Trophoblast cell (in vitro differentiated cells and primary cell): ENCODE measurements at regions not wholly inside any gene's neighbourhood (a gene's known extent, or its start where the extent isn't known, plus 50 kb on each side); places are given as distances from the start of the nearest gene placed in this dataset.

Experiments used
- DNase-seq, 2 donors: peaks; one replicate each; pipeline ENCODE4 v3.0.0-alpha.2; 2016
- H2AFZ ChIP-seq: 2 replicates; pipeline ENCODE4 v1.6.1; 2013; ENCODE audit warnings: low read length, moderate library complexity, mild to moderate bottlenecking; ENCODE audit not compliant: insufficient read depth, poor library complexity
- H2AK5ac ChIP-seq: 2 replicates; pipeline ENCODE4 v1.6.1; 2013; ENCODE audit warnings: mild to moderate bottlenecking, low read length
- H2BK120ac ChIP-seq: 2 replicates; pipeline ENCODE4 v1.6.1; 2013; ENCODE audit warnings: low read length, mild to moderate bottlenecking, moderate library complexity; ENCODE audit not compliant: insufficient read depth, poor library complexity
- H2BK12ac ChIP-seq: 2 replicates; pipeline ENCODE4 v1.6.1; 2013; ENCODE audit warnings: mild to moderate bottlenecking, low read length, moderate library complexity
- H2BK5ac ChIP-seq: 2 replicates; pipeline ENCODE4 v1.6.1; 2013; ENCODE audit warnings: low read length, low read depth, moderate library complexity, mild to moderate bottlenecking; ENCODE audit not compliant: poor library complexity
- H3K14ac ChIP-seq: 2 replicates; pipeline ENCODE4 v1.6.1; 2013; ENCODE audit warnings: mild to moderate bottlenecking, low read length
- H3K18ac ChIP-seq: 2 replicates; pipeline ENCODE4 v1.6.1; 2013; ENCODE audit warnings: mild to moderate bottlenecking, low read length
- H3K23ac ChIP-seq: 2 replicates; pipeline ENCODE4 v1.6.1; 2013; ENCODE audit warnings: low read length
- H3K27ac ChIP-seq: 2 replicates; pipeline ENCODE4 v1.5.1; 2013; ENCODE audit warnings: low read depth, mild to moderate bottlenecking, inconsistent platforms, low read length, moderate library complexity
- H3K27me3 ChIP-seq: 2 replicates; pipeline ENCODE4 v1.6.1; 2013; ENCODE audit warnings: inconsistent platforms, mild to moderate bottlenecking, low read length, moderate library complexity; ENCODE audit not compliant: insufficient read depth
- H3K36me3 ChIP-seq, 2 experiments: 1 replicate in 1 of 2; 2 replicates in 1 of 2; pipeline ENCODE4 v1.6.1; 2013; ENCODE audit warnings: low read length in 2 of 2, mild to moderate bottlenecking in 2 of 2, moderate library complexity in 1 of 2; ENCODE audit not compliant: insufficient read depth in 2 of 2, control insufficient read depth in 1 of 2
- H3K4ac ChIP-seq: 2 replicates; pipeline ENCODE4 v1.6.1; 2013; ENCODE audit warnings: low read depth, mild to moderate bottlenecking, low read length, moderate library complexity
- H3K4me1 ChIP-seq, 2 experiments: 1 replicate in 1 of 2; 2 replicates in 1 of 2; pipeline ENCODE4 v1.6.1; 2013; ENCODE audit warnings: low read length in 2 of 2, mild to moderate bottlenecking in 2 of 2, moderate library complexity in 1 of 2; ENCODE audit not compliant: insufficient read depth in 2 of 2, control insufficient read depth in 1 of 2
- H3K4me2 ChIP-seq: 2 replicates; pipeline ENCODE4 v1.6.1; 2013; ENCODE audit warnings: inconsistent platforms, mild to moderate bottlenecking, low read length, moderate library complexity
- H3K4me3 ChIP-seq: 2 replicates; pipeline ENCODE4 v1.5.1; 2013; ENCODE audit warnings: mild to moderate bottlenecking, low read depth, low read length, inconsistent platforms
- H3K79me1 ChIP-seq: one replicate; pipeline ENCODE4 v1.6.1; 2013; ENCODE audit warnings: low read length
- H3K79me2 ChIP-seq: 2 replicates; pipeline ENCODE4 v1.6.1; 2013; ENCODE audit warnings: low read length, mild to moderate bottlenecking; ENCODE audit not compliant: control insufficient read depth, insufficient read depth, poor library complexity
- H3K9ac ChIP-seq: 2 replicates; pipeline ENCODE4 v1.6.1; 2013; ENCODE audit warnings: mild to moderate bottlenecking, low read length
- H3K9me3 ChIP-seq: 2 replicates; pipeline ENCODE4 v1.6.1; 2013; ENCODE audit warnings: low read depth, mild to moderate bottlenecking, control low read depth, inconsistent platforms, low read length; ENCODE audit not compliant: insufficient read depth
- H4K12ac ChIP-seq: 2 replicates; pipeline ENCODE4 v1.6.1; 2013; ENCODE audit warnings: low read depth, mild to moderate bottlenecking, low read length, moderate library complexity
- H4K8ac ChIP-seq: 2 replicates; pipeline ENCODE4 v1.6.1; 2013; ENCODE audit warnings: low read depth, mild to moderate bottlenecking, low read length, moderate library complexity
- H4K91ac ChIP-seq: one replicate; pipeline ENCODE4 v1.6.1; 2013; ENCODE audit warnings: low read depth, mild to moderate bottlenecking, low read length, moderate library complexity
- WGBS: extraction: QIAGEN DNeasy Blood & Tissue Kit; methylation state at CpG from one replicate; pipeline ENCODE4 v1.1.7; 2013; ENCODE audit warnings: missing lambda C conversion rate; ENCODE audit not compliant: insufficient read length, insufficient coverage; ENCODE audit errors: extremely low coverage; 5-methylcytosine and 5-hydroxymethylcytosine counted together

- no peak overlapping the region for H3K27ac ChIP-seq
- no peaks in the 10 kb centered on the region for H3K27me3 ChIP-seq
- H3K4me1 ChIP-seq: peaks cover 0 to 5% of the 10 kb centered on the region in 2 experiments
- H2BK12ac ChIP-seq: no peak overlapping the region
- no peak overlapping the region for H2BK120ac ChIP-seq
- H3K14ac ChIP-seq: no peak overlapping the region
- no peak overlapping the region for H3K9ac ChIP-seq
- no peak overlapping the region for H3K4me3 ChIP-seq
- no peaks in the 10 kb centered on the region for H3K9me3 ChIP-seq
- no peak overlapping the region for H2BK5ac ChIP-seq
- H3K4me2 ChIP-seq: no peak overlapping the region
- H3K79me2 ChIP-seq: no peaks in the 10 kb centered on the region
- no peaks in the 10 kb centered on the region for H3K36me3 ChIP-seq
- H4K12ac ChIP-seq: no peak overlapping the region
- no peak overlapping the region for H4K91ac ChIP-seq
- no peak overlapping the region for H3K18ac ChIP-seq
- no peak overlapping the region for H3K4ac ChIP-seq
- no peak overlapping the region for H4K8ac ChIP-seq
- no peak overlapping the region for H2AFZ ChIP-seq
- no peak overlapping the region for H2AK5ac ChIP-seq
- WGBS: no CpG with 5 or more reads among the region's 1 CpG
- peaks cover 6% of the 10 kb centered on the region for H3K79me1 ChIP-seq
- peak in 1 of 2 donors; percentile 25 for DNase-seq
- H3K23ac ChIP-seq: no peak overlapping the region
These were observed 380.3 kb downstream of the AASDHPPT start for GRCh38 chr11:106457727-106458126.

GRCh38 chr11:106459135-106459534 is 381.7 kb downstream of the AASDHPPT start:
- Histone ChIP-seq H2BK12ac (no peak overlapping the region), H3K14ac (no peak overlapping the region), H4K91ac (no peak overlapping the region), H2AK5ac (no peak overlapping the region), H2BK5ac (no peak overlapping the region), H2AFZ (no peak overlapping the region), H4K12ac (no peak overlapping the region), H3K4me3 (no peak overlapping the region), H3K9ac (no peak overlapping the region), H3K23ac (no peak overlapping the region), H3K27ac (no peak overlapping the region), H3K79me2 (no peaks in the 10 kb centered on the region), H3K4me2 (no peak overlapping the region), H2BK120ac (no peak overlapping the region), H4K8ac (no peak overlapping the region), H3K9me3 (no peaks in the 10 kb centered on the region), H3K36me3 (no peaks in the 10 kb centered on the region), H3K79me1 (peaks cover 5% of the 10 kb centered on the region), H3K18ac (no peak overlapping the region), H3K27me3 (no peaks in the 10 kb centered on the region), H3K4me1 (peaks cover 0 to 5% of the 10 kb centered on the region in 2 experiments), H3K4ac (no peak overlapping the region)
- DNase-seq: no peak
- no CpG with 5 or more reads among the region's 3 CpGs for WGBS

GRCh38 chr11:106461148-106461691 is 383.8 kb downstream of the AASDHPPT start:
- Histone ChIP-seq H3K18ac (no peak overlapping the region), H3K27me3 (no peaks in the 10 kb centered on the region), H2BK12ac (no peak overlapping the region), H4K12ac (no peak overlapping the region), H3K23ac (no peak overlapping the region), H2BK120ac (peak overlapping the region; percentile 66), H4K91ac (no peak overlapping the region), H3K4ac (no peak overlapping the region), H2AFZ (no peak overlapping the region), H3K9me3 (no peaks in the 10 kb centered on the region), H3K4me3 (no peak overlapping the region), H4K8ac (no peak overlapping the region), H3K79me1 (peaks cover 8% of the 10 kb centered on the region), H3K4me2 (no peak overlapping the region), H3K36me3 (no peaks in the 10 kb centered on the region), H3K79me2 (no peaks in the 10 kb centered on the region), H3K4me1 (peaks cover 0 to 8% of the 10 kb centered on the region in 2 experiments), H3K9ac (no peak overlapping the region), H3K14ac (no peak overlapping the region), H3K27ac (no peak overlapping the region), H2BK5ac (peak overlapping the region; percentile 86), H2AK5ac (no peak overlapping the region)
- WGBS: no CpG with 5 or more reads among the region's 5 CpGs
- DNase-seq: no peak

GRCh38 chr11:106461839-106462545 is 384.5 kb downstream of the AASDHPPT start:
- no peaks in the 10 kb centered on the region for H3K27me3 ChIP-seq
- peaks cover 8% of the 10 kb centered on the region for H3K79me1 ChIP-seq
- no peaks in the 10 kb centered on the region for H3K36me3 ChIP-seq
- peak in 1 of 2 donors; percentile 67 for DNase-seq
- no peaks in the 10 kb centered on the region for H3K9me3 ChIP-seq
- no peak overlapping the region for H4K91ac ChIP-seq
- H3K4me2 ChIP-seq: no peak overlapping the region
- peaks cover 0 to 5% of the 10 kb centered on the region in 2 experiments for H3K4me1 ChIP-seq
- H3K4me3 ChIP-seq: no peak overlapping the region
- no peak overlapping the region for H3K18ac ChIP-seq
- H2BK12ac ChIP-seq: no peak overlapping the region
- H2BK5ac ChIP-seq: no peak overlapping the region
- H4K8ac ChIP-seq: no peak overlapping the region
- peak overlapping the region; percentile 70 for H3K27ac ChIP-seq
- no peak overlapping the region for H3K14ac ChIP-seq
- H3K79me2 ChIP-seq: no peaks in the 10 kb centered on the region
- H4K12ac ChIP-seq: no peak overlapping the region
- no peak overlapping the region for H3K4ac ChIP-seq
- no peak overlapping the region for H3K9ac ChIP-seq
- H2AK5ac ChIP-seq: no peak overlapping the region
- no peak overlapping the region for H3K23ac ChIP-seq
- no peak overlapping the region for H2AFZ ChIP-seq
- H2BK120ac ChIP-seq: no peak overlapping the region
- no CpG with 5 or more reads among the region's 4 CpGs for WGBS
